IMR-90 (cell line): ENCODE measurements at regions not wholly inside any gene's neighbourhood (a gene's known extent, or its start where the extent isn't known, plus 50 kb on each side); places are given as distances from the start of the nearest gene placed in this dataset.

Source experiments
- ATAC-seq: fragments of 200-7000 bp; cut with Tn5 transposase; 2 replicates; pipeline ENCODE4 v1.9.1; 2020; ENCODE audit warnings: low read depth, mild to moderate bottlenecking, moderate library complexity
- BruUV-seq: library from RNA; stranded (reverse); fragments of 400-500 nt; replicated peaks from 2 replicates; lab custom pipeline; 2021; lab: Mats Ljungman, UMichigan
- CTCF ChIA-PET: fragments of 300-600 bp; formaldehyde crosslinking; extraction: SDS; loops from one replicate; lab custom pipeline; 2021; ENCODE audit warnings: antibody characterized with exemption; lab: Yijun Ruan, JAX
- POLR2A ChIA-PET: fragments of 300-600 bp; sonication (Branson Sonifier 250); formaldehyde crosslinking; loops from one replicate; lab custom pipeline; 2022; ENCODE audit warnings: antibody characterized with exemption; ENCODE audit not compliant: unreplicated experiment; lab: Charles Lee
- DNase-seq: peaks from one replicate; pipeline ENCODE4 v3.0.0; 2013
- H2AFZ ChIP-seq: replicated peaks from 2 replicates; pipeline ENCODE3; 2013; ENCODE audit warnings: low read length, mild to moderate bottlenecking; ENCODE audit not compliant: poor library complexity
- H2AK5ac ChIP-seq: 2 replicates; pipeline ENCODE4 v1.6.1; 2013; ENCODE audit warnings: low read depth, low read length, inconsistent platforms
- H2AK9ac ChIP-seq: replicated peaks from 2 replicates; pipeline ENCODE3; 2013; ENCODE audit warnings: mild to moderate bottlenecking, low read depth, low read length, moderate library complexity; ENCODE audit not compliant: poor library complexity
- H2BK120ac ChIP-seq: 2 replicates; pipeline ENCODE4 v1.6.1; 2013; ENCODE audit warnings: low read depth, low read length, inconsistent platforms
- H2BK15ac ChIP-seq: 3 replicates; pipeline ENCODE4 v1.6.1; 2013; ENCODE audit warnings: low read depth, low read length, inconsistent platforms
- H2BK20ac ChIP-seq: 2 replicates; pipeline ENCODE4 v1.6.1; 2013; ENCODE audit warnings: low read depth, mild to moderate bottlenecking, inconsistent platforms, low read length, moderate library complexity
- H2BK5ac ChIP-seq: 2 replicates; pipeline ENCODE4 v1.6.1; 2013; ENCODE audit warnings: mild to moderate bottlenecking, low read depth, low read length, inconsistent platforms; ENCODE audit not compliant: poor library complexity, severe bottlenecking
- H3K14ac ChIP-seq: replicated peaks from 2 replicates; pipeline ENCODE4 v1.6.1; 2013; ENCODE audit warnings: low read depth, low read length, inconsistent platforms
- H3K18ac ChIP-seq: 2 replicates; pipeline ENCODE4 v1.6.1; 2013; ENCODE audit warnings: low read depth, low read length, control low read depth
- H3K23ac ChIP-seq: 2 replicates; pipeline ENCODE4 v1.6.1; 2013; ENCODE audit warnings: low read depth, low read length, inconsistent platforms
- H3K27ac ChIP-seq: 2 replicates; pipeline ENCODE4 v1.5.1; 2013; ENCODE audit warnings: mild to moderate bottlenecking, control low read depth, low read length; ENCODE audit not compliant: insufficient read depth
- H3K27me3 ChIP-seq: 2 replicates; pipeline ENCODE4 v1.6.1; 2013; ENCODE audit warnings: low read length; ENCODE audit not compliant: control insufficient read depth, insufficient read depth
- H3K36me3 ChIP-seq: 2 replicates; pipeline ENCODE4 v1.6.1; 2013; ENCODE audit warnings: low read length, mixed read lengths; ENCODE audit not compliant: control insufficient read depth, insufficient read depth
- H3K4ac ChIP-seq: 2 replicates; pipeline ENCODE4 v1.6.1; 2013; ENCODE audit warnings: low read depth, low read length, inconsistent platforms
- H3K4me1 ChIP-seq: 2 replicates; pipeline ENCODE4 v1.6.1; 2013; ENCODE audit warnings: low read length, mixed read lengths; ENCODE audit not compliant: control insufficient read depth, insufficient read depth
- H3K4me2 ChIP-seq: 2 replicates; pipeline ENCODE4 v1.6.1; 2013; ENCODE audit warnings: low read depth, mild to moderate bottlenecking, control low read depth, low read length, moderate library complexity
- H3K4me3 ChIP-seq: 2 replicates; pipeline ENCODE4 v1.5.1; 2013; ENCODE audit warnings: low read depth, mild to moderate bottlenecking, control low read depth, low read length, moderate library complexity; ENCODE audit not compliant: insufficient read depth
- H3K56ac ChIP-seq: 2 replicates; pipeline ENCODE4 v1.6.1; 2013; ENCODE audit warnings: low read length, inconsistent platforms; ENCODE audit not compliant: insufficient read depth; ENCODE audit errors: extremely low read depth
- H3K79me1 ChIP-seq, 2 experiments: 2 replicates each; pipeline ENCODE4 v1.6.1; 2013; ENCODE audit warnings: low read length in 2 of 2, inconsistent platforms in 1 of 2, low read depth in 1 of 2
- H3K9ac ChIP-seq: 2 replicates; pipeline ENCODE4 v1.6.1; 2013; ENCODE audit warnings: low read depth, low read length, control low read depth
- H3K9me1 ChIP-seq: 2 replicates; pipeline ENCODE4 v1.6.1; 2013; ENCODE audit warnings: low read length, inconsistent platforms; ENCODE audit not compliant: insufficient read depth
- H3K9me3 ChIP-seq: 2 replicates; pipeline ENCODE4 v1.6.1; 2013; ENCODE audit warnings: low read length; ENCODE audit not compliant: control insufficient read depth, insufficient read depth
- H4K20me1 ChIP-seq: 2 replicates; pipeline ENCODE4 v1.6.1; 2013; ENCODE audit warnings: low read length, inconsistent platforms; ENCODE audit not compliant: insufficient read depth
- H4K5ac ChIP-seq: 2 replicates; pipeline ENCODE4 v1.6.1; 2013; ENCODE audit warnings: mild to moderate bottlenecking, low read depth, low read length, control low read depth
- H4K8ac ChIP-seq, 2 experiments: 2 replicates each; pipeline ENCODE4 v1.6.1; 2013; ENCODE audit warnings: low read depth in 2 of 2, low read length in 2 of 2, control low read depth in 1 of 2, inconsistent platforms in 1 of 2
- H4K91ac ChIP-seq: 2 replicates; pipeline ENCODE4 v1.6.1; 2013; ENCODE audit warnings: low read depth, low read length, inconsistent platforms; ENCODE audit not compliant: insufficient read depth
- BHLHE40 ChIP-seq: fragments of 150-350 bp; IDR thresholded peaks from 2 replicates; pipeline ENCODE4 v1.6.1; 2016; ENCODE audit warnings: mild to moderate bottlenecking, low read depth, low read length
- MXI1 ChIP-seq: IDR thresholded peaks from 2 replicates; pipeline ENCODE4 v1.6.1; 2012; ENCODE audit warnings: low read depth, mild to moderate bottlenecking, low read length, moderate library complexity, borderline replicate concordance
- RCOR1 ChIP-seq: IDR thresholded peaks from 2 replicates; pipeline ENCODE4 v1.6.1; 2012; ENCODE audit warnings: mild to moderate bottlenecking, low read length, improper control_type of control experiment; ENCODE audit not compliant: insufficient replicate concordance
- WGBS, 2 experiments: methylation state at CpG; one replicate each; pipeline versions ENCODE4 v1.1.5 to v1.1.7; 2013; ENCODE audit warnings: missing lambda C conversion rate in 2 of 2; ENCODE audit not compliant: insufficient read length in 1 of 2; ENCODE audit errors: extremely low coverage in 2 of 2; 5-methylcytosine and 5-hydroxymethylcytosine counted together
- dilution Hi-C: fragments of 300-500 bp; cut with HindIII; formaldehyde crosslinking; loops from one replicate; pipeline ENCODE4 v1.14.3; 2018; ENCODE audit warnings: low sequenced_read_pairs; ENCODE audit not compliant: unreplicated experiment
- in situ Hi-C: fragments of 300-500 bp; cut with MboI; formaldehyde crosslinking; loops from 3 replicates; pipeline ENCODE4 v1.14.3; 2019; ENCODE audit warnings: low sequenced_read_pairs, inconsistent platforms, mixed read lengths
- intact Hi-C: fragments of 100-400 bp; cut with micrococcal nuclease; formaldehyde crosslinking; loops from 2 replicates; pipeline ENCODE4 v1.10.0; 2022
- TF ChIP-seq, protein P1 (sequence below): fragments of 150-350 bp; IDR thresholded peaks from 2 replicates; pipeline ENCODE4 v1.6.1; 2016; ENCODE audit warnings: low read depth, mild to moderate bottlenecking, low read length, moderate library complexity, borderline replicate concordance

DNA sequence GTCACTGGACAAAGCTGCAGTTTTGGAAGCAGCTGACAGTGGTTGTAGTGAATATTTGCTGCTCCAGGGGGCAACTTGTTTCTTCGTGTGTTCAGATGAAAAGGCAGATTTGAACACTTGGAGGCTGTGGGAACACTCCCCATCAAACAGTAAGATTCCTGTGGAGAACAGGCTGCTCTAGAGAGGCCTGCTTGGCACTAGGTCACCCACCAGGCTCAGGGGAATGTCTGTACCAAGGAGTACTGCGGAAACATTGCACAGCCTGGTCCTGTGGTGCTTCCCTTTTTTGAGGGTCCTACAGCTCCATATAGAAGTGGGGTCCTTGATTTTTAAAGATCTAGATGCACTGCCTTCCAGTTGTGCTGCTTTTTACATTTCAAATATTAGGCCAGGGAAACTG, 97.5 kb downstream of the CXCL12 start:
- intact Hi-C loops (no loop called here), in situ Hi-C loops (no loop called here), dilution Hi-C loops (no loop called here)
- Histone ChIP-seq H3K4me1 (no peaks in the 10 kb centered on the region), H2BK15ac (no peak overlapping the region), H3K18ac (no peak overlapping the region), H2BK5ac (no peak overlapping the region), H3K79me1 (no peaks in the 10 kb centered on the region), H2AK9ac (no peak overlapping the region), H4K91ac (no peak overlapping the region), H3K23ac (no peak overlapping the region), H3K9ac (no peak overlapping the region), H3K9me3 (no peaks in the 10 kb centered on the region), H3K36me3 (no peaks in the 10 kb centered on the region), H3K27me3 (peaks cover 17% of the 10 kb centered on the region), H3K14ac (no peak overlapping the region), H3K9me1 (no peaks in the 10 kb centered on the region), H3K56ac (no peak overlapping the region), H2AFZ (no peak overlapping the region), H3K27ac (no peak overlapping the region), H3K4me2 (no peak overlapping the region), H2AK5ac (no peak overlapping the region), H2BK20ac (no peak overlapping the region), H3K4me3 (no peak overlapping the region), H4K8ac (no peak overlapping the region), H3K4ac (no peak overlapping the region), H4K20me1 (no peaks in the 10 kb centered on the region), H4K5ac (no peak overlapping the region), H2BK120ac (no peak overlapping the region)
- POLR2A ChIA-PET: no interaction called here
- BruUV-seq: no TSS peak
- CTCF ChIA-PET: no interaction called here
- DNase-seq (no peak), ATAC-seq (no peak)
- TF ChIP-seq, protein P1, sequence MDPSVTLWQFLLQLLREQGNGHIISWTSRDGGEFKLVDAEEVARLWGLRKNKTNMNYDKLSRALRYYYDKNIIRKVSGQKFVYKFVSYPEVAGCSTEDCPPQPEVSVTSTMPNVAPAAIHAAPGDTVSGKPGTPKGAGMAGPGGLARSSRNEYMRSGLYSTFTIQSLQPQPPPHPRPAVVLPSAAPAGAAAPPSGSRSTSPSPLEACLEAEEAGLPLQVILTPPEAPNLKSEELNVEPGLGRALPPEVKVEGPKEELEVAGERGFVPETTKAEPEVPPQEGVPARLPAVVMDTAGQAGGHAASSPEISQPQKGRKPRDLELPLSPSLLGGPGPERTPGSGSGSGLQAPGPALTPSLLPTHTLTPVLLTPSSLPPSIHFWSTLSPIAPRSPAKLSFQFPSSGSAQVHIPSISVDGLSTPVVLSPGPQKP: no peak
- no peak for TF ChIP-seq MXI1
- no peak for TF ChIP-seq BHLHE40
- no peak for TF ChIP-seq RCOR1
- no CpG with 5 or more reads among the region's 2 CpGs for WGBS, 2 experiments
